ENCODE measurements at regions not wholly inside any gene's neighbourhood (a gene's known extent, or its start where the extent isn't known, plus 50 kb on each side); places are given as distances from the start of the nearest gene placed in this dataset.

DNA sequence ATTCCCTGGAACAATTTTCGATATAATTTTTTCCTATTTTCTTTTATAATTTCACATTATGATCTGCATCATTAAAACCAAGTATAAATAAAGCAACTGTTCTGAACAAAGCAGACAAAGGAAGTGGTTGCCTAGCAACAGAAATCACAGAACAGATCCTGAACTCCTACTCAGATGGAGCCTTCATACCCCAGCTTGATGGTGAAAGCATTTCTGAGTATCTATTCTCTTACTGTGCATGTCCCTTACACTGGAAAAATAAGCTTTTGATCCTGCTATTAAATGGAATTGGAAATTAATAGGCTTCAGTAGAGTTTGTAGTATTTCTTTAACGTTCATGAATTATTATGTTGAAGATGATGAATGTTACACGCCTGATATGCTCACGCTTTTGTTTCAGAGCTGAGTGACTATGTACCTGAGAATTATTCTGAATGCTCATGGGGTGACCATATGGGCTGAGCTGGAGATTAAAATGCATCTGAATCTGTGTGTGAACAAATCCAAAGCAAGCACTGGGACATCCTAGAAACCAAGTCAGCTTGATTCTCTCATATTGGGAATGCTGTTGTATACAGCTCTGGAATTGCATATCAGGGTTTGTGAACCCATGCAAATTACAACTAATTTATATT lies 254.0 kb downstream of the KCNJ3 start:
- TF ChIP-seq, protein P1, sequence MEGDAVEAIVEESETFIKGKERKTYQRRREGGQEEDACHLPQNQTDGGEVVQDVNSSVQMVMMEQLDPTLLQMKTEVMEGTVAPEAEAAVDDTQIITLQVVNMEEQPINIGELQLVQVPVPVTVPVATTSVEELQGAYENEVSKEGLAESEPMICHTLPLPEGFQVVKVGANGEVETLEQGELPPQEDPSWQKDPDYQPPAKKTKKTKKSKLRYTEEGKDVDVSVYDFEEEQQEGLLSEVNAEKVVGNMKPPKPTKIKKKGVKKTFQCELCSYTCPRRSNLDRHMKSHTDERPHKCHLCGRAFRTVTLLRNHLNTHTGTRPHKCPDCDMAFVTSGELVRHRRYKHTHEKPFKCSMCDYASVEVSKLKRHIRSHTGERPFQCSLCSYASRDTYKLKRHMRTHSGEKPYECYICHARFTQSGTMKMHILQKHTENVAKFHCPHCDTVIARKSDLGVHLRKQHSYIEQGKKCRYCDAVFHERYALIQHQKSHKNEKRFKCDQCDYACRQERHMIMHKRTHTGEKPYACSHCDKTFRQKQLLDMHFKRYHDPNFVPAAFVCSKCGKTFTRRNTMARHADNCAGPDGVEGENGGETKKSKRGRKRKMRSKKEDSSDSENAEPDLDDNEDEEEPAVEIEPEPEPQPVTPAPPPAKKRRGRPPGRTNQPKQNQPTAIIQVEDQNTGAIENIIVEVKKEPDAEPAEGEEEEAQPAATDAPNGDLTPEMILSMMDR (IDR thresholded peaks at IDR 0.05): no peak
- TF ChIP-seq POLR2AphosphoS5 (IDR thresholded peaks at IDR 0.05) (no peak), POLR2A (IDR thresholded peaks at IDR 0.05) (no peak)
